Ammon's horn (tissue), 1 donor: ENCODE measurements at regions not wholly inside any gene's neighbourhood (a gene's known extent, or its start where the extent isn't known, plus 50 kb on each side); places are given as distances from the start of the nearest gene placed in this dataset.
"Not testable (repeated sequence)": the region's sequence is repeated elsewhere in the genome, so short reads cannot be mapped to it uniquely, and the experiment has no call there.

ENCODE experiments used
- DNase-seq: peaks from one replicate; pipeline ENCODE4 v3.0.0-alpha.2; 2016; ENCODE audit warnings: low spot score

- DNase-seq: no peak
These were observed 1310.8 kb upstream of the CHAC2 start for GRCh38 chr2:52456561-52457377.

GRCh38 chr2:52454962-52455361 is 1312.6 kb upstream of the CHAC2 start:
- no peak for DNase-seq

GRCh38 chr2:52452201-52452600 is 1315.4 kb upstream of the CHAC2 start:
- no peak for DNase-seq

GRCh38 chr2:52445686-52446085 is 1321.9 kb upstream of the CHAC2 start:
- DNase-seq: no peak

GRCh38 chr2:52431352-52431760 is 1336.2 kb upstream of the CHAC2 start:
- DNase-seq: no peak

- no peak for DNase-seq
These were observed 1337.9 kb upstream of the CHAC2 start for GRCh38 chr2:52429740-52430139.

GRCh38 chr2:52429171-52429570 is 1338.4 kb upstream of the CHAC2 start:
- DNase-seq: no peak

- DNase-seq: no peak
These were observed 1339.4 kb upstream of the CHAC2 start for GRCh38 chr2:52428224-52428623.

GRCh38 chr2:52423655-52424054 is 1343.9 kb upstream of the CHAC2 start:
- DNase-seq: no peak

- no peak for DNase-seq
These were observed 1344.5 kb upstream of the CHAC2 start for GRCh38 chr2:52423111-52423510.

GRCh38 chr2:52416340-52416739 is 1351.3 kb upstream of the CHAC2 start:
- DNase-seq: no peak

- DNase-seq: no peak
These were observed 1352.9 kb upstream of the CHAC2 start for GRCh38 chr2:52414561-52415295.

- DNase-seq: not testable (repeated sequence)
These were observed 1358.1 kb upstream of the CHAC2 start for GRCh38 chr2:52409308-52410118.

- DNase-seq: no peak
These were observed 1361.6 kb upstream of the CHAC2 start for GRCh38 chr2:52405980-52406379.

GRCh38 chr2:52404866-52405265 is 1362.7 kb upstream of the CHAC2 start:
- no peak for DNase-seq

GRCh38 chr2:52404046-52404445 is 1363.6 kb upstream of the CHAC2 start:
- DNase-seq: no peak

- DNase-seq: no peak
These were observed 1365.5 kb upstream of the CHAC2 start for GRCh38 chr2:52402128-52402527.

- no peak for DNase-seq
These were observed 1364.9 kb upstream of the NRXN1 start for GRCh38 chr2:52396836-52397235.

- no peak for DNase-seq
These were observed 1364.0 kb upstream of the NRXN1 start for GRCh38 chr2:52395912-52396311.

- DNase-seq: no peak
These were observed 1359.7 kb upstream of the NRXN1 start for GRCh38 chr2:52391621-52392020.

GRCh38 chr2:52390651-52391050 is 1358.7 kb upstream of the NRXN1 start:
- DNase-seq: no peak

- DNase-seq: no peak
These were observed 1356.1 kb upstream of the NRXN1 start for GRCh38 chr2:52387937-52388590.
